ENCODE measurements at regions not wholly inside any gene's neighbourhood (a gene's known extent, or its start where the extent isn't known, plus 50 kb on each side); places are given as distances from the start of the nearest gene placed in this dataset.

DNA sequence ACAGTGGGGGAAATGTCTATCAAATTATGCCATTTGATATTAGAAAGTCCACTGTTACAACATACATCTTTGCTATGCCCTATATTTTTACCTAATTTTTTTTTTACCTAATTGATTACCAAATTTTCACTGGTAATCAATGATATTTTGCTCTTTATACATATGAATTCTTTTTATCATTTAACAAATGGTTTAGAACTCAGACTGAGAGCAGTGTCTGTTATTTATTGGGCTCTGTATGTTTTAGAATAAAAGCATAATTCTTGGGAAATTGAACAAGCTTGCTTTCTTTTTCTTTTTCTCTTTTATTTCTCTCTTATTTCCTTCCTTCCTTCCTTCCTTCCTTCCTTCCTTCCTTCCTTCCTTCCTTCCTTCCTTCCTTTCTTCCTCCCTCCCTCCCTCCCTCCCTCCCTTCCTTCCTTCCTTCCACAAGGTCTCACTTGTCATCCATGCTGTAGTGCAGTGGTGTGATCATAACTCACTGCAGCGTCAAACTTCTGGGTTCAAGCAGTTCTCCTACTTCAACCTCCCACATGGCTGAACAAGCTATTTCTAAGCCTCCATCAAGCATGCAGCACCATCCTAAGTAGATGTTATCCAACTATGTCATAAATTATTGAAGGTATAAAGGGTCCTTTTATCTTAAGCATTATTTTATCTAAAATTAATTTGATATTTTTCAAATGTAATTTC lies 911.7 kb upstream of the CITED2 start:
- TF ChIP-seq EZH2 (IDR thresholded peaks at IDR 0.05; ENCODE audit: insufficient read depth, poor library complexity, severe bottlenecking) = no peak
- no peak for TF ChIP-seq EZH2phosphoT487 (IDR thresholded peaks at IDR 0.05; ENCODE audit: insufficient read depth, low read depth)

All from GM23248 (cell line).